GM18502 (cell line): ENCODE measurements at regions not wholly inside any gene's neighbourhood (a gene's known extent, or its start where the extent isn't known, plus 50 kb on each side); places are given as distances from the start of the nearest gene placed in this dataset.

Experiments used
- ATAC-seq: cut with Tn5 transposase; IDR thresholded peaks from one replicate; pipeline ENCODE4 v1.9.1; 2021; ENCODE audit warnings: mild to moderate bottlenecking; ENCODE audit not compliant: unreplicated experiment, poor library complexity

DNA sequence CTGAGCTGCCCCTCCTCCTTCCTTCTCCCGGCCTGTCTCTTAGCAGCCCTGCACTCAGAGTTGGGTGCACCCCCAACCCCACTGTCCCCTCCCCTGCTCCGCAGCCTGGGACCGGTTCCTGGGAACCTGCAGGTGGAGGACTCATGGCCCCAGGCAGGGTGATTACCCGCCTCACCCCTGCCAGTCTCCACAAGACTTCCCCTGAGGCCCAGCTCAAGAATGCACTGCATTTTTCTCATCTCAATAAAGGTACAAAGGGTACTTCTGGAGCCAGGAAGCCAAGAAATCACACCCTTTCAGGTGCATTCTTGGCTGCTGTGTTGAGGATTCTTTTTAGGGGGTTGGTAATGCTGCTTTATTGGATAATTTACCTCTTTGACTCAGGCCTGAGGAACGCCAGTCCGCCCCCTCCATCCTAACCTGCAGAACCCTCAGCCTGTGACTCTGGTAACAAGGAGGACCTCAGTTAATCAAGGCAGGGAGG, 126.3 kb upstream of the TMPRSS2 start:
- no peak for ATAC-seq

DNA sequence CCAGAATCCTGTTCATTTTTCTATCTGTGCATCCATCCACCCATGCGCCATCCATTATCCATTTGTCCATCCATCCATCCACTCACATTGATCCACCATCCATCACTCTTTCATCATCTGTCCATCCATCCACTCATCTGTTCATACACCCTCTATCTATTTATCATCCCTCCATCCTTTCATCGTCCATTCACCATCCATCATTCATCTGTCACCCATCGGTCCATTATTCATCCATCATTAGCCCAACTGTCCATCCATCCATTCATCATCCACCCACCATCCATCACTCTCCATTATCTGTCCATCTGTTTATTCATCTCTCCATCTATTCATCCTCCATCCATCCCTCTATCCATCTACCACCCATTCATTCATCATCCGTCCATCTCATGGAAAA, 125.7 kb upstream of the TMPRSS2 start:
- ATAC-seq = no peak

DNA sequence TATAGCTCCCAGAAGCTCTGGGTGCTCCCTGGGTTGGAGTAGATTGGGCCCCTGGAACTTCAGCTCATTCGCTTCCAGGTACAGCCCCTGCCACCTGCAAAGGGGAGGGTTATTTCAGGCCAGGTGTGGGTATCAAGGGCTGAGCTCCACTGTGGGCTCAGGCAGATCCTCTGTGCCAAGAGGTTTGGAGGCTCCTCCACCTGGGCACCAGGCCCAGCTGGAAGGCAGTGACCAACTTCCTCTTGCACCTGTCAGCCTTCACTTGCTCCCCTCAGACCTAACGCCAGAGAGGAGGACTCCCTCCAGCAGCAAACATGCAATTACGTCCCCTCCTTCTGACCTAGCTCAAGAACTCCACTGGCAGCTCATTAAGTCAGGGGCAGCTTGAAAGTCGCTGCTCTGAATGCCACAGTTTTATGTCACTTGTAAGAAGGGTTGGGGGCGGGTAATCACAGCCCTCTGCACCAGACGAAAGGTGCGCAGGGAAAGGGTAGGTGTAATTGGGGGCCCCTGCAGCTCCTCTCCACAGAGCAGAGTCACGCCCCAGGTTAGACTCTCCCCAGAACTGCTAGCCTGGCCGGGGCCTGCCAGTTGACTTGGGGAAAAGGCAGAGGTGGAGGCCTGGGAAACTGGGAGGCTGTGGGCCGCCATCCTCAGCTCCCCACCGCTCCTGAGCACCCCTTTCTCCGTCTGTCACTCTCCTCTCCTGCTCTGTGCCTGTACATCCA, 125.0 kb upstream of the TMPRSS2 start:
- ATAC-seq = no peak

DNA sequence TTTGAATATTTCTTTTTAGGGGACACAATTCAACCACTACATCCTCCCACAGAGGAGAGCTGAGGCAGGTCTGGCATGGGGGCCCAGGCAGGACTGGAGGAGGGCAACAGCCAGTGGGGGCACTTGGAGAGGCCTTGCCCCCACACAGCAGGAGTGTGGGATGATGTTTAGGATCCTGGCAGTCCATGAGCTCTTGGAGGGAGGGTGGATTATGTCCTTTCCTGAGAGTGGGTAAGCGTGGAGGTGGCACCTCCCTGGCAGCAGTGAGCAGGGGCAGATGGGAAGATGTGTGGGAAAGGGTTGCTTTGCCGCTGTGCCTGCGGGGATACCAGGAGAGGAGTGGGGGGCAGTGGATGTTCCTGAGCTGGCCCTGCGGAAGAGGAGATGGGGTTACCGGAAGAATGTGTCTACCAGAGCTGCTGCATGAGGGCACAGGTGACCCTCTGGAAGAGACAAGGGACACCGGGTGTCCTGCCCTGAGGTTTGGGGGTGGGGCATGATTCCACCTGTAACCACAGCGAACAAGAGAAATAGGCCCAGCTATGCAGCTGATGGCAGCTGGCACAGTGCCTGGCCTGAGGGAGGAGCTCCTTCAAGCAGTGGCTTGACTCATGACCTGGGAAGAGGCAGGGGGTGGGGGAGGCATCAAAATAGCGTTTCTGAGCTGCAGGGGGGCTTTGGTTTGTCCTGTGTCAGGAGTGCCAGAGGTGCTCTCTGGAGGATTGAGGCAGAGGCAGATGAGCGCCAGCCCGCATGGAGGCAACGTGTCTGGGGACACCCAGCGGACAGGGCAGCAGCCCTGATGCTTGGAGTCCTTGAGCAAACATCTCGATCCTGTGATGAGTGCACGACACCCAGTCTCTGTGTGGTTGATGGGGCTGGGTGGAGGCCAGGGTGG, 123.9 kb upstream of the TMPRSS2 start:
- no peak for ATAC-seq

DNA sequence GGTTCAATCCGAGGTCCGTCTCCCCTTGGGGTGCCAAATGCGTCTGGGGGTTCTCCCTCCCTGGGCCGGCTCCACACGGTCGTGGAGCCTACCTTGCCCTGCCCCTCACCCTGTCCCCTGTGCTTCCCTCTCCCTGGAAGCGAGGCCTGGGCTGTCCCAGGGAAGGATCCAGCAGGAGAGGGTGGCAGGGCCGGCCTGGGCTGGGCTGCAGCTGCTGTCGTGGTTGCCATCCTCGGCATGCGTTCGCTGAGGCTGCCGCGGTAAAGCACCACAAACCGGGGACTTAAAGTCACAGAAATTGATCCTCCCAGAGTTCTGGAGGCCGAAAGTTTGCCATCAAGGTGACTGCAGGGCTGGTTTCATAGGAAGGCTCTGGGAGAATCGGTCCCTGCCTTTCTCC, 123.0 kb upstream of the TMPRSS2 start:
- no peak for ATAC-seq

DNA sequence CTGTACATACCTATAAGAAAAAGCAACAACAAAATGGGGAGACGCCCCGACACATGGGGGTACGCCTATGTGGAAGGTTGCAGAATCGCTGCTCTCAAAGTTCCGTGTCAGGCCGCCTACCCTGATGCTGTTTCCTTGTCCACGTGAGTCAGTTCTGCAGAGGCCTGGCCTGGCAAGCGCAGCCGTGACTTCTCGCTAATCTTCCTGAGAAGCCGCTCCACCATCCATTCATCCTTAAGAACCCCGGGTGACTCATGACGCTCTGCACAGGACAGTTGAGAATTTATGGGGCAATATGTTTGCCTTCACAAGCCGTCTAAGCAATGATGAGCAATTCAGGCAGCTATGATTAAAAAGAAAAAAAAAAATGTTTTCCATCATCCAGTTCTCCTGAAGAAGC, 122.3 kb upstream of the TMPRSS2 start:
- ATAC-seq = no peak

DNA sequence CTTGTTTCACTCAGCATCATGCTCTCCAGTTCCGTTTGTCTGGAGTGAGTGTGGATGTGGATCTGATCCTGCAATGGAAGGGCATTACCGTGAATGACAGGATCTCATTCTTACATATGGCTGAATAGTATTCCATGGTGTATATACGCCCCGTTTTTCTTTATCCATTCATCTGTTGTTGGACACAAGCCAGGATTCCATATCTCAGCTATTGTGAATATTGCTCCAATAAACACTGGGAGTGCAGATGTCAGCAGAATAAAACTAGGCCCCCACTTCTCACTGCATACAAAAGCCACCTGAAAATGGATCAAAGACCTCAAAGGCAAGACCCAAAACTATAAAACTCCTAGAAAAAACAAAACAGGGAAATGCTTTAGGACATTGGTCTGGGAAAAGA, 120.3 kb upstream of the TMPRSS2 start:
- no peak for ATAC-seq

DNA sequence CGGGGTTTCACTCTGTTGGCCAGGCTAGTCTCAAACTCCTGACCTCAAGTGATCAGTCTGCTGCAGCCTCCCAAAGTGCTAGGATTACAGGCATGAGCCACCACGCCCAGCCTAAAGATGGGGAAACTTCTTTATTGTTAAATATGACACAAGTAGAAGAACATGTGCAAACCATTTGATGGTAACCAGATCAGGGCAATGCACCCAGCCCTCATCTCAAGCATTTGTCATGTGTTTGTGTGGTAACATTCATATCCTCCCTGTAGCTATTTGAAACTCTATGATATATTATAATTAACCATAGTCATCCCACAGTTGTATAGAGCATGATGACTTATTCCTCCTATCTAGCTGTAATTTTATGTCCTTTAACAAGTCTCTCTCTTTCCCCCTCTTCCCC, 119.5 kb upstream of the TMPRSS2 start:
- ATAC-seq = no peak

DNA sequence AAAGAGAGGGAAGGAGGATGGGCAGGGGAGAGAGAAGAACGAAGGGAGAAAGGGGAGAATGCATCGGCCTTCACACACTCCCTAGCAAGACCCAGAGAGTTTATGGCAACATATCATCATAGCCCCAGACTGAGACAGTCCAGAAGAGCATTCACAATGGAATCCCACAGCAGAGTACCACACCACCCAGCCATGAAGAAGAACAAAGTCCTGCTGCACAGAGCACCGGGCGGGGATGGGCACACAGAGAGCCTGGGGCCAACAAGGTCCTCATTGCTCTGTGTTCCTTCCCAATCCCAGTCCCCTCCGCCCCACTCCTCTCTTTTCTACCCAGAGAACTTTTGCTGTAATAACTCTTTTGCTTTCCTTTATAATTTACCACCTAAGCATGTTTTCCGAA, 118.1 kb upstream of the TMPRSS2 start:
- ATAC-seq = no peak

DNA sequence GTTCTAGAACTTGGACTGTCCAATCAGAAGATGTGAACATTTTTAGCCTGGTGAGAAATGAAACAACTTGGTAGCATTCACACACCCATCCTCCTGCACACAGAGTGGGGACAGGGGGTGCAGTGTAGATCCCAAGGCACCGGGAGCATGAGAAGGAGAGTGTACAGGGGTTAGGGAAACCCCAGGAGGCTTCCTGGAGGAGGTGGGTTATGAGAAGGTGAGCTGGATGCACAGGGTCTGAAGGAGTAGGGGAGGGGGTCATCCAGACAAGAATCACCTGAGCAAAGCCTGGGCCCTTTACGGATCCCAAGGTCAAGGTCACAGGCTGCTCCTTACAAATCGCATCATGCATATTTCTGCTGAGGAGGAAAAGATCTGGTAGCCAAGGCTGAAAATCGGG, 117.5 kb upstream of the TMPRSS2 start:
- ATAC-seq = no peak

DNA sequence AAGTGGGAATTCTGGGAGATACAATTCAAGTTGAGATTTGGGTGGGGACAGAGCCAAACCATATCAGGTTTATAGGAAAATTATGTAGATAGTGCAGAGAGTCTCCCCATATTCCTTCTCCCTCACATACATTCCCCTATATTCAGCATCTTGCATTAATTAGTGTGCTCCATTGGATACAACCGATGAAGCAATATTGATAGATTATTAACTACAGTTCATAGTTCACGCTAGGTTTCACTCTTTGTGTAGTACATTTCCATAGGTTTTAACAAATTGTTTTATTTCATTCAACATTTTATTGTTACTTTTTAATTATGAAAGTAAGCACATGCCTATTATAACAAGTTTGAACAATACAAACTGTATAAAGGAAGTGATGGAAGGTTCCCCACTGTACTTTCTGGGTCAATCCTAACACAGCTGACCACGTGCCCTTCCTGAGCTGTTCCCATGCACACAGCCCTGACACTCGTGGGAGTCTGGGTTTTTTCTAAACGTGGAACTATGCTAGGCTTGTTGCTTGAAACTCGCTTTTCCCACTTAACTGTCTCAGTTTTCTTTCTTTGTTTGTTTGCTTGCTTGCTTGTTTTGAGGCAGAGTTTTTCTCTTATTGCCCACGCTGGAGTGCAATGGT, 116.8 kb upstream of the TMPRSS2 start:
- ATAC-seq = no peak

DNA sequence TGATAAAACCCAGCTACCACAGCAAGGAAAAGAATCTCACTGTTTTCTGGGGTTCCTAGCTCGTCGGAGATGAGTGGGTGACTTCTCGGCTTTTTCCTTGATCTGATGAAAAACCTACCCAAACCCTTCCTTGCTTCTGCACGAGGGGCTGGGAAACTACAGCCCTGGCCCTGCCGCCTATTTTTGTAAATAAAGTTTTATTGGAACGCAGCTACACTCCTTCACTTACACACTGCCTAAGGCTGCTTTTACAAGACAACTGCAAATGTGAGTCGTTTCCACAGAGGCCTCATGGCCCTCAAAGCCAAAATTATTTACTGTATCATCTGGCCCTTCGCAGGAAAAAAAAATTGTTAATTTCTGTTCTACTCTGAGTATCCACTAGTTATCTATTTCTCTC, 116.0 kb upstream of the TMPRSS2 start:
- no peak for ATAC-seq

DNA sequence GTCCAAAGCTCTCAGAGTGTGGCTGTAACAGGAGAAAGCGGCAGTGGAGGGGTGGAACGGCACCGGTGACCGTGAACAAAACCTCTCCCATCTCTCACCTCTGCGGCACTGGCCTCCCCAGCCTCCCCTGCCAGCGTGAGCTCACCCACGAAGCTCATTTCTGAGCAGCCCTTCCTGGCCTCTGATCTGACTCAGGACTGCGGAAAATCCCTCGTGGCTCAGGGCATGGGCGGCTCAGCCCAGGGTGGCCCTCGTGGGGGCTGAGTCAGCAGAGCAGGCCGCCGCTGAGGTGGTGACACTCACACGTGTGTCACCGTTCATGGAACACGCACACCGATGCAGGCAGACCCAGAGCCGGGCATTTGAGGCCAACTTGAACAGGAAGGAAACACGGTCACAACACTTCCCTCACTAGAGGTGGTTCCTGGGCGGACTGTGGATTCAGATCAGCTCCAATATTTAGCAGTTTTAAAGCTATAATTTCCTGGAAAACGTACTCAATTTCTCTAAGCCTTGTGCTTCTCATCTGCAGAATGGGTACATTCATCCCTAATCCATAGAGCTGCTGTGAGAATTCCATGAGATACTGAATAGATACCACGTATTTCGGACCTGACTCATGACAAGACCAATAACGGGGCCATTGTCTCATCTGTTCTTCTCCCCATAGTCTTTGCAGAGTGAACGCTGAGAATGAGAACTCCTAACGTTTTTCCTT, 115.0 kb upstream of the TMPRSS2 start:
- no peak for ATAC-seq

DNA sequence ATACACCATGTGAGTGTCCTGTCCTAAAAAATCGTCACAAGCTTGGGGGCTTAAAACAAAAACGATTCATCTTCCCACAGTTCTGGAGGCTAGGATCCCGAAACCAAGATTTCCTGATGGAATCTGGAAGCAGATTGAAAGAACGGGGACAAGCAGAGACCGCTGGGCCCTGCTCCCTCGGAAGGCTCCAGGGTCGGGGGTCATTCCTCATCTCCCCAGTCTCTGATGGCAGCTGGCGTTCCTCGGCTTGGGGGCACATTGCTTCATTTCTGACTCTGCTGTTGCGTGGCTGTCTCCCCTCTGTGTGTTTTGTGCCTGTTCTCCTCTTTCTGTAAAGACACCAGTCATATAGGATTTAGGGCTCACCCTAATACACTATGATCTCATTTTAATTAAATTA, 114.2 kb upstream of the TMPRSS2 start:
- no peak for ATAC-seq

DNA sequence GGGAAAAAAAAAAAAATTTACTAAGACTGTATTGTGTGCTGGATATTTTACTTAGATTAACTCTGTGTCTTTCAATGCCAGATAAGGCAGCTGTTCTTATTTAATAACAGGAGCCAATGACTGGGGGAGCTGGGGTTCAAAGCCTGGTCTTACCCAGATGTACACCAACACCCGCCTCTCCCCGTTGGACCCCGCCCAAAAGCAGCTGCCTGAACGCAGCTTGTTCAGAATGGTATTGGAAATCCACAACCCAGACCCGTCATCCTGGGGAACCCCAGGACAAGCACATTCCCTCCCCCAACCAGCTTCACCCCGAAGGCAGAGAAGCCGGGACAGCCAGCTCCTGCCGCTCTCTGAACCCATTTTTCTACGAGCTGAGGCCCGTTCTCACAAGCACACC, 113.6 kb upstream of the TMPRSS2 start:
- no peak for ATAC-seq

DNA sequence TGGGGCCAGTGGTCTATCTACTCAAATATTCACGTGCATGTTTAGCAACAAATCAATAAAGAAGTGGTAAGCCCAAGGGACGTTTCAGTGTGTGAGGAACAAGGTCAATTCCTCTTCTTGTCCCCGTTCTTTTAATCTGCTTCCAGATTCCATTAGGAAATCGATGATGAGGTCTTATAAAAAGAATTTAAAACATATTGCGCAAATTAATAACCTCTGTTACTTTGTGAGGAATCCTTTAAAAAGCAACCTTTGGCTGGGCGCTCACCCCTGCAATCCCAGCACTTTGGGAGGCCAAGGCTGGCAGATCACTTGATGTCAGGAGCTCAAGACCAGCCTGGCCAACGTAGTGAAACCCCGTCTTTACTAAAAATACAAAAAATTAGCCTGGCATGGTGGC, 113.0 kb upstream of the TMPRSS2 start:
- no peak for ATAC-seq

DNA sequence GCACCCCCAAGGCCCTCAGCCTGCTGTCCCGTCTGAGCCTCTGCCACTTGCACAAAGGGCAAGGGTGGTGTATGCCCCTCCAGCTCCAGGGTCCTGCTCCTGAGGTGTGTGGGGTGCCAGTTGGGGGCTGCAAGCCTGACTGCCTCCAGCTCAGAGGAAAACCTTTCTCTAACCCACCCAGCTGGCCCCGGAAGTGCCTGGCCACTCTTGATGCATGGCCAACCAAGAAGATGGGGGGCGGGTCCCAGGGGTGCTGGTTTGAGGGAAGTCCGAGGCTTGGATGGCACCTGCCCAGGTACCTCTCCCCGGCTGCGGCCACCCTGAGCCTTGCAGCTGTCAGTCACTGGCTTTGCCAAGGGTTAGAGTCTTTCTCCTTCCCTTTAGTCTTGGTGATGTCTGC, 112.6 kb upstream of the TMPRSS2 start:
- no peak for ATAC-seq

DNA sequence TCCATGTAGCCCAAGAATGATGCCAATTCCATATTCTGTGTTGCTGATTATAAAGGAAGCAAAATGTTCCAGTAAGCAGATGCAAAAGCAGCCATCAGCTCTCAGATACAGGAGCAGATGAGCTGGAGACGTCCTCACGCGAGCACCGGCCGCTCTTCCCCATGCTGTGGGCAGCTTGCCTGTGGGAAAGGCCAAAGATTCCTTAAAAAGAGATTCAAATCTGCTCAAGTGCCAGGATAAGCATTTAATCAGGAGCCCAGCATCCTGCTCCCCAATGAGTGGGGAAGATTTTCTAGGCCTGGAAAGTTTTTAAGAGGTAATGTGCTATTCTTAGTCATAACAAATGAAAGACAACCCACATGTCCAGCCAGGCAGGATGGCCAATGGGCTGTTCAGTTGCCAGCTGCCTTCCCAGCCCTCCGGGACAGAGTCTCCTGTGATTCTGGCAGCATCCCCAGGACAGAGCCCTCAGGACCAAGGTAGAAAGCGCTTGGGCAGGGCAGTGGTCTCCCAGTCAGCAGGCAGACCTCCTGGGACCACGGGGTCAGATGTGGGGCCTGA, 108.2 kb upstream of the TMPRSS2 start:
- no peak for ATAC-seq

DNA sequence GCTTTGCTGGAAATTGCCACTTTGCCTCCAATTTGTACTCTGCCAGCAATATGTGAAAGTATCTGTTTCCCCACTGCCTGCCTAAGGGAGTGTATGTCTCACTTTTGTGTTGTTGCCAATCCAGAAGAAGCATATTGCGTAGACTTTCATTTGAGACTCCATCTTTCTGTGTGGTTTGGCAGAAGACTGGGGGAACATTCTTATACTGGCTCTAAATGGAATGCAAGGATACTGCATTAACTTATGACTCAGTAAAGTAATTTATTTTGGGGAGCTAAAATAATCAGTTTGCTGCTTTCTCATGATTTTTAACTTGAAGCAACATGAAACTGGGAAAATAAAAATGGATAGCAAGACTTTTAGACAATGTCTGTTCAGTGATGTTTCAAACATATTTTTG, 107.7 kb upstream of the TMPRSS2 start:
- no peak for ATAC-seq

DNA sequence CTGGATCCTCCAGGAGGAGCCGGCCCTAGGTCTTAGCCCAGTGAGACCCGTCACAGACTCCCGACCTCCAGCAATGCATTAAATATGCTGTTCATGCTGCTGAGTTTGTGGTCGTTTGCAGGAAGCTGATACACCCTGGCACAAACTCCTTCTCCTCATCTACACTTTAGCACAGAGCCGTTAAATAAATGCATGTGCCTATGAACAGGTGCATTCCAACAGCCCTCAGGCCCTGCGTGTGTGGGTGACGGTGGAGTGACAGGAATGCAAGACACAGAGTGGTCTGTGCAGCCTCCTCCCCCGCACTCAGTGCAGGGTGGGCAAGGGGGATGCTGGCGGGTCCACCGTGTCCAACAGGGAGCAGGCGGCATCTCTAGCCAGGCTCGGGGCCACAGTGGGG, 106.6 kb upstream of the TMPRSS2 start:
- ATAC-seq = no peak
